Keratinocyte (primary cell): ENCODE measurements at regions not wholly inside any gene's neighbourhood (a gene's known extent, or its start where the extent isn't known, plus 50 kb on each side); places are given as distances from the start of the nearest gene placed in this dataset.

Source experiments
- DNase-seq: peaks from one replicate; pipeline ENCODE4 v3.0.0-alpha.2; 2011; ENCODE audit warnings: low read depth, missing footprints, low spot score
- FAIRE-seq: peaks from 2 replicates; lab custom pipeline; 2011; peaks lifted over from hg19 to GRCh38; lab: Jason Lieb, UNC
- H2AFZ ChIP-seq: 2 replicates; pipeline ENCODE4 v1.6.0; 2012; ENCODE audit warnings: low read length, control low read depth, inconsistent platforms; ENCODE audit not compliant: control insufficient read depth
- H3K27ac ChIP-seq: 2 replicates; pipeline ENCODE4 v1.5.1; 2011; ENCODE audit warnings: low read length; ENCODE audit not compliant: control insufficient read depth, insufficient read depth
- H3K27me3 ChIP-seq: 3 replicates; pipeline ENCODE4 v1.6.0; 2011; ENCODE audit warnings: low read length; ENCODE audit not compliant: control insufficient read depth, insufficient read depth; ENCODE audit errors: extremely low read depth
- H3K36me3 ChIP-seq, 2 experiments: 2 replicates in 1 of 2; 3 replicates in 1 of 2; pipeline ENCODE4 v1.5.1; 2011; ENCODE audit warnings: low read length in 2 of 2, mild to moderate bottlenecking in 1 of 2; ENCODE audit not compliant: control insufficient read depth in 2 of 2, insufficient read depth in 2 of 2; ENCODE audit errors: extremely low read depth in 1 of 2
- H3K4me1 ChIP-seq: 3 replicates; pipeline ENCODE4 v1.5.1; 2011; ENCODE audit warnings: low read length; ENCODE audit not compliant: control insufficient read depth, insufficient read depth; ENCODE audit errors: extremely low read depth
- H3K4me2 ChIP-seq: 3 replicates; pipeline ENCODE4 v1.6.0; 2011; ENCODE audit warnings: low read depth, low read length; ENCODE audit not compliant: control insufficient read depth, insufficient read depth; ENCODE audit errors: extremely low read depth
- H3K4me3 ChIP-seq, 3 experiments: fragments of 200-600 bp in 1 of 3; sonication (generic) in 1 of 3; 2 replicates in 2 of 3; 3 replicates in 1 of 3; pipeline ENCODE4 v1.5.1; 2011 to 2016; ENCODE audit warnings: low read length in 3 of 3, mild to moderate bottlenecking in 3 of 3, control low read depth in 2 of 3, inconsistent platforms in 1 of 3, low read depth in 1 of 3, mixed read lengths in 1 of 3, mixed run types in 1 of 3, moderate library complexity in 1 of 3; ENCODE audit not compliant: control insufficient read depth in 2 of 3, insufficient read depth in 2 of 3; ENCODE audit errors: extremely low read depth in 1 of 3
- H3K79me2 ChIP-seq: 2 replicates; pipeline ENCODE4 v1.6.0; 2012; ENCODE audit warnings: low read length; ENCODE audit not compliant: control insufficient read depth, insufficient read depth
- H3K9ac ChIP-seq: 3 replicates; pipeline ENCODE4 v1.6.0; 2011; ENCODE audit warnings: low read length; ENCODE audit not compliant: control insufficient read depth, insufficient read depth; ENCODE audit errors: extremely low read depth
- H3K9me1 ChIP-seq: 3 replicates; pipeline ENCODE4 v1.6.0; 2011; ENCODE audit warnings: low read length; ENCODE audit not compliant: control insufficient read depth, insufficient read depth; ENCODE audit errors: extremely low read depth
- H3K9me3 ChIP-seq: 2 replicates; pipeline ENCODE4 v1.5.1; 2012; ENCODE audit warnings: low read depth, low read length; ENCODE audit not compliant: control insufficient read depth
- H4K20me1 ChIP-seq: 3 replicates; pipeline ENCODE4 v1.6.0; 2011; ENCODE audit warnings: low read length; ENCODE audit not compliant: control insufficient read depth, insufficient read depth; ENCODE audit errors: extremely low read depth
- EZH2 ChIP-seq: IDR thresholded peaks from one replicate; pipeline ENCODE4 v1.6.1; 2012; ENCODE audit warnings: inconsistent platforms, mild to moderate bottlenecking, low read length, moderate library complexity
- dilution Hi-C: fragments of 300-500 bp; cut with MboI; formaldehyde crosslinking; loops from one replicate; pipeline ENCODE4 v1.7.0; 2020; ENCODE audit warnings: low sequenced_read_pairs; ENCODE audit not compliant: extremely low pct_ligation_motif_present
- TF ChIP-seq, protein P1 (sequence below), 3 experiments: IDR thresholded peaks in 1 of 3; conservative IDR thresholded peaks in 1 of 3; optimal IDR thresholded peaks in 1 of 3; 2 replicates in 2 of 3; 3 replicates in 1 of 3; pipeline versions ENCODE3 to v1.5.1; 2011; ENCODE audit warnings: low read length in 3 of 3, mild to moderate bottlenecking in 3 of 3, moderate library complexity in 2 of 3, control low read depth in 1 of 3, inconsistent platforms in 1 of 3; ENCODE audit not compliant: insufficient read depth in 2 of 3; ENCODE audit errors: extremely low read depth in 1 of 3

DNA sequence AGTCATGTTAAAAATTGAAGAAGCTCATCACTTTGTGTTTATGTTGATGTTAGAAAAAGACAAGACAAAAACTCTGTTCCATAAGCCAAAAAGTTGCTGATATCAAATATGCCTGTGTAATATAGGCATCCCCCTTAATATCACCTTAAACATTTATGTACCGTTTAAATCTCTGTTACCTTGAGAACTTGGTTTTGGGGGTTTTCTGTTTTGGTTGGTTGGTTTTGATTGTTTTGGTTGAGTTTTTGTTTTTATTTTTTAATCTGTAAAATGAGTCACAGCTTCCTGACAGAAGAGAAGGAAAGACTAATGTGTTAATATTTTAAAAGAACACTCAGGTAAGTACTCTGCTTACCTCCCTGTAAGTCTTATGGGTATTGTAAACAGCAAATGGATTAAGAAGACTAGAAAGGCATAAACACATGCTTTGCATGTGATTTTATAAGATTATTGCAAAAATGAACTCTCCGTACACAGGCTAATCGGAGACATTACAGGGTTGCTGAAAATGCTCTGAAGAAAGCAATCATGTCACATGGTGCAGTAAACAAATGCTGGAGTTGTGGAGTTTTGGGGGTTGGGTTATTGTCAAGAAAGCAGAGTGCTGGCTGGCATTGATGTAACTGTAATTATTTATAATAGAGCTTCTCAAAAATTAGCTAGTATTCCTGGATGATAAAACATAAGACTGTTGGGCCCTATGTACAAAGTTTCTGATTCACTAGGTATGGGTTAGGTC is 69.5 kb upstream of the MBNL1 start:
- dilution Hi-C loops, result no loop called here
- Histone ChIP-seq H3K27me3 (no peaks in the 10 kb centered on the region), H2AFZ (no peak overlapping the region), H3K4me1 (peaks cover 5% of the 10 kb centered on the region), H3K9ac (no peak overlapping the region), H3K79me2 (no peaks in the 10 kb centered on the region), H3K27ac (no peak overlapping the region), H3K4me2 (no peak overlapping the region), H3K36me3 (no peaks in the 10 kb centered on the region), H3K9me3 (no peaks in the 10 kb centered on the region), H3K4me3 (no peak overlapping the region), H3K9me1 (no peaks in the 10 kb centered on the region), H4K20me1 (no peaks in the 10 kb centered on the region)
- DNase-seq, result no peak
- no peak for TF ChIP-seq EZH2
- TF ChIP-seq, protein P1, sequence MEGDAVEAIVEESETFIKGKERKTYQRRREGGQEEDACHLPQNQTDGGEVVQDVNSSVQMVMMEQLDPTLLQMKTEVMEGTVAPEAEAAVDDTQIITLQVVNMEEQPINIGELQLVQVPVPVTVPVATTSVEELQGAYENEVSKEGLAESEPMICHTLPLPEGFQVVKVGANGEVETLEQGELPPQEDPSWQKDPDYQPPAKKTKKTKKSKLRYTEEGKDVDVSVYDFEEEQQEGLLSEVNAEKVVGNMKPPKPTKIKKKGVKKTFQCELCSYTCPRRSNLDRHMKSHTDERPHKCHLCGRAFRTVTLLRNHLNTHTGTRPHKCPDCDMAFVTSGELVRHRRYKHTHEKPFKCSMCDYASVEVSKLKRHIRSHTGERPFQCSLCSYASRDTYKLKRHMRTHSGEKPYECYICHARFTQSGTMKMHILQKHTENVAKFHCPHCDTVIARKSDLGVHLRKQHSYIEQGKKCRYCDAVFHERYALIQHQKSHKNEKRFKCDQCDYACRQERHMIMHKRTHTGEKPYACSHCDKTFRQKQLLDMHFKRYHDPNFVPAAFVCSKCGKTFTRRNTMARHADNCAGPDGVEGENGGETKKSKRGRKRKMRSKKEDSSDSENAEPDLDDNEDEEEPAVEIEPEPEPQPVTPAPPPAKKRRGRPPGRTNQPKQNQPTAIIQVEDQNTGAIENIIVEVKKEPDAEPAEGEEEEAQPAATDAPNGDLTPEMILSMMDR (optimal IDR thresholded peaks at IDR 0.05 in 1 of 3, IDR thresholded peaks at IDR 0.05 in 1 of 3, conservative IDR thresholded peaks at IDR 0.05 in 1 of 3; ENCODE audit: extremely low read depth in 1 of 3, insufficient read depth in 2 of 3, low read length in 3 of 3), result no peak
- no peak for FAIRE-seq

DNA sequence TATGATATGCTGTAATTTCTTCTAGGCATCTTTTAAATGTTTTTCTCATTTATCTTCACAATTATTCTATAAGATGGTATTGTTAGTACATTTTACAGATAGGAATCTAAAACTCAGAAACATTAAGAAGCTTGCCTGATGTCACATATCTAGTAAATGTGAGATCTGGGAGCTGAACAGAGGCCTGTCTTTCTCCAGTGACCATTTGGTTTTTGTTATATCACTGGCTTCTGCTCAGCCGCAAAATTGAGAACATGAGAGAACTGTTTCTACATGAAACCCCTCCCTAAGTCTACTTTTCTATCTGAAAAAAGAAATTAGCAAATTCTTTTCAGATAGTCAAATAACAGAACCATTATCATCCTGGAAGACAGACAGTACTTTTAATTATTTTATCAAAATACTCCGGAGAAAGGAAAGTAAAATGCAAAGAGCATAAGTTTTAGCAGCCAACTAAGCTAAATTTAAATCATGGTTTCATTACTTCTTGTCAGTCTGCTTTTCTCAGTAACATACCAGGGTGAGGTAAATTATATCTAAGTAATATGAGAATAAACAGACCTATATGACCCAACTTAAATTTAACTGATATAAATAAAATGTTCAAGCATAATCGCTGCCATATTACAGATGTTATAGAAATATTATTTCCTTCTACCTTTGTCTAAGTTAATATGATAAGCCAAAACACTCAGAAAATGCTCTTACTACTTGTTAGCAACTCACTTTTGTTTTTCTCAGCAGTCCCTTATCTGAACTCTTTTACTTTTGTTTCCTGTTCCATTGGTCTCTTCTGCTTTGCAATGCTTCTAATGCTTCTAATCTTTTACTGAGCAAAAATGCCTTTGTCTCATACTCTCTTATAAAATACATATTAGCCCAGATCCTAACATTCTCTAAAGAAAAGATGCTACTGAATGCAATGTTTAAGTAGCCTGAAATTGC is 68.0 kb upstream of the MBNL1 start:
- dilution Hi-C loops, result no loop called here
- no peak overlapping the region for H3K27ac ChIP-seq
- no peaks in the 10 kb centered on the region for H3K36me3 ChIP-seq
- H3K27me3 ChIP-seq, result no peaks in the 10 kb centered on the region
- H3K9me1 ChIP-seq, result no peaks in the 10 kb centered on the region
- H3K4me2 ChIP-seq, result no peak overlapping the region
- no peaks in the 10 kb centered on the region for H3K79me2 ChIP-seq
- H4K20me1 ChIP-seq, result no peaks in the 10 kb centered on the region
- no peak for TF ChIP-seq EZH2
- TF ChIP-seq, protein P1 (optimal IDR thresholded peaks at IDR 0.05 in 1 of 3, IDR thresholded peaks at IDR 0.05 in 1 of 3, conservative IDR thresholded peaks at IDR 0.05 in 1 of 3; ENCODE audit: extremely low read depth in 1 of 3, insufficient read depth in 2 of 3, low read length in 3 of 3), result no peak
- DNase-seq, result no peak
- H3K9me3 ChIP-seq, result no peaks in the 10 kb centered on the region
- no peak overlapping the region for H3K9ac ChIP-seq
- FAIRE-seq, result no peak
- H3K4me3 ChIP-seq, result no peak overlapping the region
- H3K4me1 ChIP-seq, result peaks cover 5% of the 10 kb centered on the region
- no peak overlapping the region for H2AFZ ChIP-seq
